Fibroblast of the aortic adventitia (primary cell): ENCODE measurements at regions not wholly inside any gene's neighbourhood (a gene's known extent, or its start where the extent isn't known, plus 50 kb on each side); places are given as distances from the start of the nearest gene placed in this dataset.

Source experiments
- DNase-seq: peaks from one replicate; pipeline ENCODE4 v3.0.0-alpha.2; 2010; ENCODE audit warnings: low read depth
- H3K4me3 ChIP-seq: 2 replicates; pipeline ENCODE4 v1.5.1; 2011; ENCODE audit warnings: low read depth, mild to moderate bottlenecking, control low read depth, low read length, moderate library complexity
- TF ChIP-seq, protein P1 (sequence below): IDR thresholded peaks from 2 replicates; pipeline ENCODE4 v1.5.1; 2011; ENCODE audit warnings: mild to moderate bottlenecking, low read length, control low read depth, inconsistent platforms; ENCODE audit not compliant: insufficient read depth

DNA sequence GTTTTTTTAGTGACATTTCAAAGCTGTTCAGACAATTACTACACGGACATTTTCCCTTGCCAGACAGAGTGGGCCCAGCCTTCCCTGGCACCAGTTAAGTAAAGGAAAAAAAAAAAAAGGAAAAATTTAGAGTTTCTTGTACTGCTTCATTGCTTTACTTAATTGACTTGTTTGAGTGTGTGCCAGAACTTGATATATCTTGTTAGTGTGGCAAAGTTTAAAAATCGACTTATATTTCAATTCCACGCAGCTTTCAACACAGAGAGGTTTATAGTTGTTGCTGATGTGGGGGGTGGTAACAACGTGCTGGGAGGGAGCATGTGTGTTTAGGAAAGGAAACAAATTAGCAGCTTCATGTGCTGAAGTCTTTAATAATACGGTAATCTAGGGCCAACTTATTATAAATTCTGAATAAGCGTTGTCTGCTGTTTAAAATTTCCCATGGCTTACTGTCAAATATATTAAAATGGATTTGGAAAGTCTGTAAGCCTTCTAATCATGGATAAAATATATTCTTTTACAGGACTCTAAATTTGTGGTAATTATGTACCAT is 1104.6 kb downstream of the SORCS3 start:
- TF ChIP-seq, protein P1, sequence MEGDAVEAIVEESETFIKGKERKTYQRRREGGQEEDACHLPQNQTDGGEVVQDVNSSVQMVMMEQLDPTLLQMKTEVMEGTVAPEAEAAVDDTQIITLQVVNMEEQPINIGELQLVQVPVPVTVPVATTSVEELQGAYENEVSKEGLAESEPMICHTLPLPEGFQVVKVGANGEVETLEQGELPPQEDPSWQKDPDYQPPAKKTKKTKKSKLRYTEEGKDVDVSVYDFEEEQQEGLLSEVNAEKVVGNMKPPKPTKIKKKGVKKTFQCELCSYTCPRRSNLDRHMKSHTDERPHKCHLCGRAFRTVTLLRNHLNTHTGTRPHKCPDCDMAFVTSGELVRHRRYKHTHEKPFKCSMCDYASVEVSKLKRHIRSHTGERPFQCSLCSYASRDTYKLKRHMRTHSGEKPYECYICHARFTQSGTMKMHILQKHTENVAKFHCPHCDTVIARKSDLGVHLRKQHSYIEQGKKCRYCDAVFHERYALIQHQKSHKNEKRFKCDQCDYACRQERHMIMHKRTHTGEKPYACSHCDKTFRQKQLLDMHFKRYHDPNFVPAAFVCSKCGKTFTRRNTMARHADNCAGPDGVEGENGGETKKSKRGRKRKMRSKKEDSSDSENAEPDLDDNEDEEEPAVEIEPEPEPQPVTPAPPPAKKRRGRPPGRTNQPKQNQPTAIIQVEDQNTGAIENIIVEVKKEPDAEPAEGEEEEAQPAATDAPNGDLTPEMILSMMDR = no peak

DNA sequence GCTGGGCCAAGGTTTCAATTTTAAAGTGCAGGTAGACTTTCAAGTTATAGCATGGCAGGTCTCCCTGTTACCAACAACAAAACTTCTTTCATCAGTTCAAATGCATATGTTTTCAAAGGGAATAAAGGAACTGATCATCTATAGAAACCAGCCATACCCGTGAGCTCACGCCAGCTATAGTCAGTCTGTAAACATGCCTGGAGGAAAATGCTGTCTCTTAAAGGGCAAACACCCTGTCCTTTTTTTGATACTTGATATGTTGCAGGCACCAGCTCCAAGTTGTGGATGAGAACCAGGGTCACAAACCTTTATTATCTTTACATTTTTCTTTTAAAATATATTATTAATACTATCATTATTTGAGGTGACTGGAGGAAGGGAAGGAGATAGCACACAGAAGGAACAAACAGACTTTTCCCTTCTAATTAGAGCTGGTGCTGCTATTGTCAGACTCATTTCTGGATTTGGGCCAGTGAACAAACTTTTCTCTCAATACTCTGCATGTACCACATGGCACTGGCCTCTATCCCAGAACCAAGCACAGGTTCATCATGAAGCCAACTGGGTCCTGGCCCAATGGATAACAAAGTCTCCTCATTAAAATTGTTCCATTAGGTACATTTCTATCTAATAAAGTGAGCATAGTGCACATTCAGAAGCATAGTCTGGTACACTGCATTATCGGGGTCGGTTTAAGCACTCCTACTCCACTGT is 1102.4 kb downstream of the SORCS3 start:
- H3K4me3 ChIP-seq = no peak overlapping the region
- no peak for DNase-seq
- TF ChIP-seq, protein P1 = no peak

More for the DNA sequence above, 1104.6 kb downstream of the SORCS3 start:
- DNase-seq = no peak
- no peak overlapping the region for H3K4me3 ChIP-seq

DNA sequence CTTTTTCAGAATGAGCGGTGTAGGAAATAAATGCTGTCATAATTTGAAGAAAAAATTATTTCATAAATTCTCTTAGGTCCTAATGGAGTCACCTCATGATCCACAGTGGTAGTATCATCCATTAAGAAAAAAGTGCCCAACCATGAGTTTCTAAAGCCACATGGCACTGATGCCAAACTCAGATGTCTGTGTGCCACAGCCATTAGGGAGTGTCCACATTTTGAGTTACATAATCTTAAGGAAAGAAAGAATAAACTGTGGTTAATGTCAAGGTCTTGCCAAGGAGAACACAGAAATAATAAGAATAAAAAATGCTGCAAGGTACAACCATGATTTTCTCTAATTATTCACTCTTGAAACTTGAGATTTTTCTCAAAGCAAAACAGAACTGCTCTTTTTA is 1101.8 kb downstream of the SORCS3 start:
- TF ChIP-seq, protein P1 = no peak
- no peak for DNase-seq

GRCh38 chr10:105742184-105742583 is 1101.1 kb downstream of the SORCS3 start:
- TF ChIP-seq, protein P1 = no peak
- no peak for DNase-seq

More for the DNA sequence above, 1101.8 kb downstream of the SORCS3 start:
- H3K4me3 ChIP-seq = no peak overlapping the region

GRCh38 chr10:105734479-105734878 is 1093.4 kb downstream of the SORCS3 start:
- TF ChIP-seq, protein P1 = no peak
- no peak for DNase-seq
- H3K4me3 ChIP-seq = no peak overlapping the region

More at GRCh38 chr10:105742184-105742583, 1101.1 kb downstream of the SORCS3 start:
- H3K4me3 ChIP-seq = no peak overlapping the region

DNA sequence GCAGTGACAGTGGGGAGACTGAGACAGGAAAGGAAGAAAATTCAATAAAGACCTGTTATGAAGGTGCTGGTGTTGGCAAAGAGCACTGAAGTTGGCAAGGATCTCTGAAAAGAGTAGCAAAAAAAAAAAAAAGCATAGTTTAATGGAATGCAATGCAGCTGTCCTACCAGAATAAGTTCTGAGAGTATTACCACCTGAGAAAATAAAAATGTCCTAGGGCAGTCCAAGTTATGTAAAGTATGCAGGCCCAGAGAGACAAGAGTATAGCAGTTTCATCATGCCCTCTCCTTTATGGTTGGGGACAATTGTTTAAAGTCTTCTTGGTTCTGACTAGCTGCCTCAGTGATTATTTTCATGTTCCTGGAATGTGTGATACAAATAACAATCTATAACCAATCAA is 1092.8 kb downstream of the SORCS3 start:
- TF ChIP-seq, protein P1 = no peak
- H3K4me3 ChIP-seq = no peak overlapping the region
- DNase-seq = no peak
